ELF-1 (cell line): ENCODE measurements at regions not wholly inside any gene's neighbourhood (a gene's known extent, or its start where the extent isn't known, plus 50 kb on each side); places are given as distances from the start of the nearest gene placed in this dataset.

ENCODE experiments used
- DNase-seq: peaks from one replicate; pipeline ENCODE4 v3.0.0-alpha.2; 2016; ENCODE audit warnings: low read depth, low spot score

DNA sequence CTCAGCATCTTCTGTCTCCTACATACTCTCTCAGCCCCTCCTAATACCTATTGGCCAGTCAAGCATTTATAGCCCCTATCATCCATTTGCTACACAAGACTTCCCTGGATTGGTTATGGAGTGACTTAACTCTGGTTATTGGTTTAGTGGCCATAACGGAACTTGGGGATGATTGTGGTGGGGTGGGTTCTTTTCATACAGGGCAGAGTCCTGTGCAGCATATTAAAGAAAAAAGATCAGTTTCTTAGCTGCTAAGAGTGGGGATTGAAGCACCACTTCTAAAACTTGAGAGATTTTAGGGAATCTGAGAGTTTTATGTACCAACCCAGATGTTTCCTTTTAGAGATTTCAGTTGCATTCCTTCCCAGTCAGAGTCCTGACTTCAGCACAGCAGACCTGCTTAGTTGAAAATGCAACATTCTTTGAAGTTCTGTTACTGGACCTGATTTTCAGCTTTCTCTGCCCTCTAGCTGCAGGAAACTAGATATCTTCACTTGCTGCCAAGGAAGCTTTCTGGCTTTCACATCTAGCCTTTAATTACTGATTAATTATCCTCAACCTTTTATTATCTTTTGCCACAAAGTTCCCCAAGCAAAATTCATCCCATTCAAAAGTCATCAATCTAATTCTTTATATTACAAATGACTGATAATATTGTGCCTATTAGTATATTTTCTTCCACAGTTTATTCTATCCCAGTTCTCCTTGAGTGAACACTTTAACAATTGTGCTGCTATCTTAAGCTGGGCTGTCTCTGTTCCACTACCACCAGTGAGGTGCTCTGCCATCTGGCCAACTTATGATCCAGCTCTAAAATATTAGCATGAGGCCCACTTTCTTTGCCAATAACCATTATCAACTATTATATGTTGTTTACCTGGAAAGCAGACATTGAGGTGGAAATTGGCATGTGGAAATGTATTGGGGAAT lies 906.0 kb upstream of the ALCAM start:
- DNase-seq: peak; percentile 72

DNA sequence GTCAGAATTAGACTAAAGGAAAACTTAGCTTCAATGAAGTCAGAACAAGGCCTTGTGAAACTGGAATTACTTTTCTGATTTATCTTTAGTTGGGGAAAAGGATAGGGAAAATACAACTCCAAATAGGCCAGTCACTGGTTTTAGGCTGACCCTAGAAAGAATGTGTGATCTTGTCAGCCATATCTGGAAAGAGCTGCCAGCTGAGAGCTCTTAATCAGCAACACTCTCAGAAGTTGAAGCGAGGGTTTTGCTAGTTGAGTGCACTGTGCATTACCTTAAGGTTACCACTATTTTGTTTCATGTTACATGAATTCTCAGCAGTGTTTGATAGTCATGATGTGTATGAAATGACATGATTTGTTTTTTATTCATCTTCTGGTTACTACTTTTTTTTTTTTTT lies 905.3 kb upstream of the ALCAM start:
- DNase-seq: peak; percentile 7

DNA sequence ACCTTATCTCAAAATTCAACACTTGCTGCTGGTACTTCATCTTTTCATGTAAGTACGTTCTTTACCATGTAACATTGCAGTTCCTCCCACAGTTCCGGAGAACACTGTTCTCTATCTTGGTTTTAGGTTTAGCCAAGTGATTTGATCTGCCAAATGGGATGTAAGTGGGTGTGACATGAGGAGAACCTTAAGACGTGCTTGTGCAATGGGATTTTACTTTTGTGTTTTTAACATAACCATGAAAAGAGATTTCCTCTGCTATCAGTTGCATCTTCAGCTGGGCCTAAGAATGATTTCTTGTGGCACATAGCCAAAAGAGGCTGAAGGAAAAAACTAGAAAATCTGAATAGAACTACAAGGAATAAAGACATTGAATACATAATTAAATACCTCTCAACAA lies 894.5 kb upstream of the ALCAM start:
- no peak for DNase-seq

DNA sequence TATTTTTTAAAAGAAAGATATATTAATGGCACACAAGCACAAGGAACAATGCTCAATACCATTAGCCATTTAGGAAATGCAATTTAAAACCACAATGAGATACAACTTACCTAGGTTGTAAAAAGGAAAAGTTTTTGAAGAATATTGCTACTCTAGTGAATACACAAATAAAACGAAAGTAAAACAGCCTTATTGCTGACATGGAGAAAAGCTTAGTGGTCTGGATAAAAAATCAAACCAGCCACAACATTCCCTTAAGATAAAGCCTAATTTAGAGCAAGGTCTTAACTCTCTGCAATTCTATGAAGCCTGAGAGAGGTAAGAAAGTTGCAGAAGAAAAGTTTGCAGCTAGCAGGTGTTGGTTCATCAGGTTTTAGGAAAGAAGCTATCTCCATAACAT lies 892.7 kb upstream of the ALCAM start:
- no peak for DNase-seq

DNA sequence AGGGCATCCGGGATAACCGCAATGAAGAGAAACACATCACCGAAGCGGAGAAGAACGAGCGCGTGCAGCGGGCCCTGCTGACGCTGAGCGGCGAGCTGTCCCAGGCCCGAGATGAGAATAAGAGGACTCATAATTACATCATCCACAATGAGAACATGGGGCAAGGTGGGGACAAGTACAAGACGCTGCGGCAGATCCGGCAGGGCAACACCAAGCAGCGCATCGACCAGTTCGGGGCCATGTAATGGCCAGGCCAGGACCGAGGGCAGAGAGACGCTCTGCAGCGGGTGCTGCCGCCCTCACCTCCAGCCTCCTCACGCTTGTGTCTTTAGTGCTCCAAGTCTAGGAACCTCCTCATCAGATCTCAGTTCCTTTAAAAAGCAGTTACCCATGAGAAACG lies 863.7 kb upstream of the ALCAM start:
- DNase-seq: no peak

DNA sequence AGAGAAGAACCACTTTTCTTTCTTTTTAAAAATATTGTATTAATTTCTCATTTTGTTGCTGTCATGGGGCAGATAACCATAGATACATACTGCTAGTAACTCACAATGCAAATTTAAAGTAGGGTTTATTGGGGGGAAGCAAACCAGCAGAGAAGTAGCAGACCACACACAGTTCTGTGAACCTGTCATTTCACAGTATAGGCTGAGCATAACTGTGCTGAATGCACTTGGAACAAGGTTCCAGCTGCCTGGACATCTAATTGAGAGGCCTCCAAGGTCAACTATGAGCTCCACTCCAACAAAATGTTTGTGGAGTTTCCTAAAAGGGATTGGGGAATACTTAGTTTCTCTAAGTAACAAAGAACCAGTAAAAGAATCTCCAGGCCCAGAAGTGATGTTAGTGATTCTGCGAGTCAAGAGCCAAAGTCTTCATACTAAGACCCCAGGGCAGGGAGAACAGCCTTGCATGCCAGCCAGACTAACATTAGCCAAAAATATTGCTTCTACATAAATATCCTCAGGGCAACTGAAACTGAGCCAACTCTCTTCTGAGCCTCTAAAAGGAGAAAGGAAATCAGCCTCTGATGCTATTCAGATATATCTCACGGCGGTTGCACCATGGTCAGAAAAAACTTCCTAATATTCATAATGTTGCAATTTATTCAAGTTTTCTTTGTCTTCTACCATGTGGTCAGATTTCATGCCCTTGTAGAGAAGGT lies 856.4 kb upstream of the ALCAM start:
- DNase-seq: no peak

DNA sequence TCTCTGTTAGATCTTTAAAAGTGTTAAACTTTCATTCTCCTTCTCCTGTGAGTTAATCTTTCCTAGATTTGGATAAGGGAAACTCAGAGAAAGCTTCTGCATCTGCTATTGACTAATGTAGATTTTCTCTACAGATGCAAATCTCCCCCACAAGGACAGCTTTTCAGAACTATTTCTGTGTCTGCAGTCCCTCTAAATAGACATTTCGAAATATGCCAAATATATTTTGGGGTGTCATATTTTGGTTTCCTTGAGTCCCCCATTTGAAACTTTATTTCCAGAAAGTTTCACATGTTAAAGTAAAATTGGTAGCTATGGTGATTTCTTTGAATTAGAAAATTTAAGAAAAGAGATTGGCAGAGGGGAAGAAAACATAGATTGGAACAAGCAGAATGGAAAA lies 852.3 kb upstream of the ALCAM start:
- DNase-seq: no peak

DNA sequence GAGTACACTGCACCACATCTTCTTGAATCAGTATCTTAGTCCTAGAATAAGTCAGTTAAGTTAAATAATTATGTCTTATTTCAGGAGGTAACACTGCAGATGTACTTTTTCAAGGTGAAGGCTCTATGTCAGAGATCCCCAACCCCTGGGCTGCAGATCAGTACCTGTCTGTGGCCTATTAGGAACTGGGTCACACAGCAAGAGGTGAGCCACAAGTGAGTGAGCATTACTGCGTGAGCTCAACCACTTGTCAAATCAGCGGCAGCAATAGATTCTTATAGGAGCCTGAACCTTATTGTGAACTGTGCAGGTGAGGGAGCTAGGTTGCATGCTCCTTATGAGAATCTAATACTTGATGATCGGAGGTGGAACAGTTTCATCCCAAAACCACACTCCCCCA lies 851.9 kb upstream of the ALCAM start:
- no peak for DNase-seq

DNA sequence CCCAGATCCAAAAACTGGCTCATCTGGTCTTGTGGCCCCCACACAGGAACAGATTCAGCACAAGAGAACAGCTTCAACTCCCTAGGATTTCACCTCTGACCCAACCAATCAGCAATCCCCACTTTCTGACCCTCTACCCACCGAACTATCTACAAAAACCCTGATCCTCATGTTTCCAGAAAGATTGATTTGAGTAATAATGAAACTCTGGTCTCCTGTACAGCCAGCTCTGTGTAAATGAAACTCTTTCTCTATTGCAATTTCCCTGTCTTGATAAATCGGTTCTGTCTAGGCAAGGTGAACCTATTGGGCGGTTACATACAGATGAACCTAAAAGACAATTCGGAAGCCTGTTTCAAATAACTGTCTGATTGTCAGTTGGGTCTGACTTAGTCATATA lies 847.6 kb upstream of the ALCAM start:
- DNase-seq: no peak

DNA sequence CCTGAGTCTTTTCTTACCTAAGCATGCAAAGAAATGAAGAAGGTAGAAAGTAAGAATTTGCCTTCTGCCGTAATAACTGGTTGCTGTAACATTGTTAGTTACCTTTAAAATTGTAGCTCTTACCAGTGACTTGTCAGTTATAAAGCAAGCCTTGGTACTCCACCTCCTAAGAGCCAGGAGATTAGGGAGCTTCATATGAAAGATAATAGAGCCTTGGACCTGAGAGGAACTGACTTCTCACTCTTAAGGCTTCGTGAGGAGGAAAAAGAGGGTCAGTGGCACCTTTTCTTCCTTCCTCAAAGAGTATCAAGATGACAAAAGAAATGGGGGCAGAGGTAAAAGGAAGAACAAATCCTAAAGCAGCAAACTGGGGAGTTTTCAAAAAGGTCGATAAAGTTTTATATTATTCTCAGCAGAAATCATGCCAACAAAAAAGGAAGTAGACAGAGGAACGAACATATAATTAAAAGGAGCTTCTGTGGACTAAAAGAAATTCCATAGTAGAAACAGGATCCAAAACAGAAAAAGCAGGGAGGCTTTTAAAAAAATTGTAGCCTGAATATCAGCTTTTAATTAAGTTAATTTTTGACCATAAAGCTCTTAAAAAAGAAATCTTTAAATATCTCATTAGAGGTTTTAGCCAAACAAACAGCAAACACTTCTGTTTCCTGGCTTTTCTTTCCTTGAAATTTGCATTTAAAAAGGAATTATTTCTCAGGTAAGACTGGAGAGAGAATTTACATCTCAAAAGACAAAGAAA lies 847.1 kb upstream of the ALCAM start:
- DNase-seq: no peak

DNA sequence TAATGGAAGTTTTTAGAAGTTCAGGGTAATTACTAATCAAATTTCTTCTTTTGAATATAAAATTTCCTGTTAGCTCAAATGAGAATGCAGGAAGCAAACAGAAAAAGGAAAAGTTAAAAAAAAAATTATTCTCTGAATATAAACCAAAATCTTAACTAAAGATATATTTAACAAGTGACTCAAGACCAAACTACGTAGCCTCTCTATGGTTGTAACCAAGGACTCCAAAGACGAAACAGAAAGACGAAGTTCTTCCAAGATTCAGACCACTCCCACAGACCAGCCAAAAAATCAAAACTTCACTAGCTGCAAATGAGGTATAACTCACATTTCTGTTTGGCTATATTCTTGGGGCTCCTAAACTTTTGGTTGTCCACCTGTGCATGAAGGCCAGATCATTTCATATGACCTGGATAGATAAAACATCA lies 846.5 kb upstream of the ALCAM start:
- no peak for DNase-seq

DNA sequence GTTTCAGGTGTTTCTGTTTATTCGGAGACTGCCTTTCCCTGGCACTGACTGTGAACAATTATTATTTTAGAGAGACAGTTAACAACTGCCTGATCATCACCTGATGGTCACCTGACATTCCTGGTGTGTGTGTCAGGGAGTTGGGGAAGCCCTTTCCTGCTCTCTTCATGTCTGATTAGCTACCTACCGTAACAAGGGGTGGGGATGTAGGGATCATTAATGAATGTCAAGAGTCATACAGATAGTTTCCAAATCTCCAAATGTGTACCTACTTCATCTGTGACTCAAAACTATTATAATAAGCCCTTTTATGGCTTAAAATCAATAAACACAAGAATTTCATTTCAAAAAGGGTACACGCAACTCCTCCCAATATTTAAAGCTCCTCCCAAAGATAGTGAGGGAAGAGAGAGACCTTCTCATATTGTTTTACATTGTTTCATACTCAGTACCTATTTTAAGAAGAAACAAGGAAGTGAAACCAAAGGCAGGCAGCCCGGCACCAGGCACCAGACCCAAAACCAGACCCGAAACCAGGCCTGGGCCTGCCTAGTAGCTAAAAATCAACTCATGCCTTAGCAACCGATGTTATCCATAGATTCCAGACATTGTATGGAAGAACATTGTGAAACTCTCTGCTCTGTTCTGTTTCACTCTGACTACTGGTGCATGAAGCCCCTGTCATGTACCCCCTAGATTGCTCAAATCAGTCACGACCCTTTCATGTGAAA lies 844.9 kb upstream of the ALCAM start:
- DNase-seq: no peak

DNA sequence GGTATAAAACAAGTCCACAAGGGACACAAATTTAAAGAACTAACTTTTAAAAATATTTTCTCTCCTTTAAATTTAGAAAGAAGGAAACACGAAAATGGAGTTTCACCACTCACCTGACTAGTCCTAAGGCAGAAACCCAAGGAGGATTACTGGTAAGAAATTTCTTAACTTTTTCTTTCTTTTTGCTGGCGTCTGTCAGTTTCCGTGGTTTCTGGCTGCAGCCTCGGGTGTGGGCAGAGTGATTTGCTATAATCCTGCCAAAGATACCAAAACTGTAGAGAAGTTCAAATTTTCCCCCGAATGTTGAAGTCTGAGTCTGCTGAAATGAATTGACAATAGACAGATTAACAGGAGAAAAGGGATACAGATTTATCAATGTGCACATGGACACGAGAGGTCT lies 843.6 kb upstream of the ALCAM start:
- DNase-seq: no peak

DNA sequence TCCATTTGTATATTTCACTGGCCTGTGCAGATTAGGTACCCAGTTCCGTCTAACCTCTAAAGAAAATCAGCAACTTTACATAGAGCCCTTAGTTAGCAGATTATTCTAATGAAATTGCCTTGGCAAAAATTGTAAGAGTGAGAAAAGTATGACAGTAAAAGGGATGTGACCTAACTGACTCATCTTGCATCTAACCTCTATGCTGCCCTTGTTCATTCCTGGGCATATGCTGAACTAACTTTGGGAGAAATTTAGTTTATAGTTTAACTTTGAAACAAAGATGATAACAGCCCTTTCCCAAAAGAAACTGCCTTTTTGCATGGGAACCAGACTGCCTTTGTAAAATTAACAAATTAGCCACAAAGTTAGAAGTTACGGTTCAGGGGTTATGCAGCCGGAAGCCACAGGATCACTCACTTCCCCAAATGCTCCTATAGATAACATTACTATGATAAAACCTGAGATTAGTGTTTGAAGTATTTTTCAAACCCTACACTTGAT lies 839.8 kb upstream of the ALCAM start:
- DNase-seq: no peak

DNA sequence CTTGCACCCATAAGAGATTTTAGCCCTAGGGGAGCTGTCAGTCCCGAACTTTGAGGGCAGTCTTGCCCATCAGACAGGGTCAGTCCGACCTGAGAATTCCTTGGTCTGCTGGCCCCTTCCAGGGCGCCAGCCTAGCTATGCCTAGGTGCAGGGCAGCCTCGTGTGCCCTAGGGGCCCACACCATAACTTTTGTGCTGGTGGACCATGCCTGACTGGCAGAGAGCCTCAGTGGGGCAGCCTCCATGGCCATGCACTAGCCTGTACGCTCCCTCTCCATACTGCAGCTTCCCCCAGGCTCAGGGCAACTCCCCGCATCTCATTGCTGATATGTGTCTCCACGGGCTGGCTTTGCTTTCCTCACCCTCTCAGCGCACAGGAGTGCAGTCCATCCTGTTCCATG lies 835.8 kb upstream of the ALCAM start:
- no peak for DNase-seq

DNA sequence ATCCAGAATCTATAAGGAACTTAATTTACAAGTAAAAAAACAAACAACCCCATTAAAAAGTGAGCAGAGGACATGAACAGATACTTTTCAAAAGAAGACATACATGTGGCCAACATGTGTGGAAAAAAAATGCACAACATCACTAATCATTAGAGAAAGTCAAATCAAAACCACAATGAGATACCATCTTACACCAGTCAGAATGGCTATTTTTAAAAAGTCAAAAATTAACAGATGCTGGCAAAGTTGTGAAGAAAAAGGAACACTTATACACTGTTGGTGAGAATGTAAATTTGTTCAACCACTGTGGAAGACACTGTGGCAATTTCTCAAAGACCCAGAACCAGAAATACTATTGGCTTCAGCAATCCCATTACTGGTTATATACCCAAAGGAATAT lies 830.0 kb upstream of the ALCAM start:
- no peak for DNase-seq

DNA sequence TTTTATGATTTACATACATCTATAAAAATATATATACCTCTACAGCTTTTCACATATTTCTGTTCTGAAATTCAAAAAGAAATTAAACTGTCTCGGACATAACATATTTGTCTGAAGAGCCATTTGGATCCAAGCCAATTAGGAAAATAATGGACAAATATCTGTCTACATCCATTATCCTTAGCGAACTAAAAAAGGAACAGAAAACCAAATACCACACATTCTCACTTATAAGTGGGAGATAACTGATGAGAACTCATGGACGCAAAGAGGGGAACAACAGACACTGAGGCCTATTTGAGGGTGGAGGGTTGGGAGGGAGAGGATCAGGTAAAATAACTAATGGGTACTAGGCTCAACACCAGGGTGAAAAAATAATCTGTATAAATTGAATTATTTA lies 829.4 kb upstream of the ALCAM start:
- DNase-seq: no peak

DNA sequence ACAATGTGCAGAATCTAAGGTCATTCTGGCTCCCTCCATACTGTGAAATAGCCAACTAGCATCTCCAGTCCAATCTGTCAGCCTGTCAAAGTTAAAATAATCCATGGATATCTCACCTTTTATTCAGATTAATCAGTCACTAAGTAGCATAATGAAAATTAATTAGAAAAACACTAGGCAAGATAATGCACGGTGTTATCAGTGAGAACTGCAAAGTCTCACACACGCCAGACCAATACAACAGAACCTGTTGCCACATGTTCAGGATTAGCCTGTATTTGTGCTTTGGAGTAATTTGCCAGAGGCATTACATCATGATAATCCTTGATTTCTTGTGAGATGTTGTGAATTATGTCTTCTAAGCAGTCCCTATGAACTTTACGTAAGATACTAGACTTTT lies 820.4 kb upstream of the ALCAM start:
- no peak for DNase-seq

DNA sequence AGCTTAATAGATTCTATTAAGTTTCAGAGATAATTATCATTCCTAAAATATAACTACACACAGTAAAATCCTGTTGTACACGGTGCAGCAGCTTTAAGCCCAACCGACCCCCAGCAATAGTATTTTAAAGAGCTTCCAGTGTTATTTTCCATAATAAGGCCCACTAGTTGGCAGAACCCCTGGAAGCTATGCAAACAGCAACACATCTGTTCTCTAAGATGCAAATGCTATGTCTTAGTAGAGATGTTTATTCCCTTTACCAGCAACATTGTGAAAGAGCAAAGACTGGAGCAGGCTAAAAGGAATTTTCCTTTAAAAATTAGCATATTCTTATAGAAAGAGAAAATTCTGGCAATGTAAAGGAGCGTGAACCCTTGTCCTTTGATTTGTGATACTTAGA lies 819.7 kb upstream of the ALCAM start:
- peak; percentile 2 for DNase-seq

DNA sequence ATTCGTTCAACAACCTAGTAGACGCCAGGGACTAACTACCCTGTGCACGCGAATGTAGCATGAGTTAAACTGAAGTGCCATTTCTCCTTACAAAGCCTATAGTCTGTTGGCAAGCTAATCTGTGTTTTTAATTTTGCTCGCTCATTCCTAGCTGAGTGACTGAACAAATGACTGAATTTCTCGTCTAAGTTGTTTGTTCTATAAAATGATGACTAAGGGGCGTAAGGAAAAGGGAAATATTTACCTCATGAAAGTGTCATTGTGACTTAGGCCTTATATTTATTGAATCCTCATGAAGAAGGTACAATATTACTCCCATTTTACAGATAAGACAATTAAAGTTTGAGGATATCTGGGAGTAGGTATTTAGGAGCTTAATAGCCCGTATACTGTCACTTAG lies 818.3 kb upstream of the ALCAM start:
- no peak for DNase-seq

DNA sequence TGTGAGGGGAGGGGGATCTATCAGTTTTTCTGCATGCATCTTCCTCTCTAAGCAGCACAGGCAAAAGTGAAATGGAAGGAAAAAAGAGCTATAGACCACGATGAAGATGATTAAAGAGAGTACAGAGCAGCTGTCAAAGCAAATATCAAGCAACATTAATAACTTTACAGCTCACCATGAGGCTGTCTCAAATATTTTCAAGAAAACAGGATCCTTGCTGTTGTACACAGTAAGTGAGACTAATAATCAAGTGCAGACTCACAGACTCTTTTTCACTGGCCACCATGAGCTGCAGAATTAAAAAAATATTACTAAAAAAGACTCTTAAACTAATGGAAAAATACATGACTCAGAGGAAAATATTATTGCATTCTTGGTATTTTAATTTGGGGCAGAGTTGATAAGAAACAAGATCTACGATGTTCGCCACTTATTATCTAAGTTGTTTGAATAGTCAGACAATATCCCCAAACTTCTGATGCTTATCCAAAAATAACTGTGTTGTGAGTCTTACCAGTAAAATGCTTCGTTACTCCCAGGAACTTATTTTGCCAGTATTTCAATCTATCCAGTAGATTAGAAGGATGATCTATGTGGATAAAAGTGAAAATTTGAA lies 817.5 kb upstream of the ALCAM start:
- DNase-seq: no peak
